Activated T-cell treated with anti-CD3 and anti-CD28 coated beads, Interleukin-2, amount 50 U/mL, for 72 hours (primary cell): ENCODE measurements at regions not wholly inside any gene's neighbourhood (a gene's known extent, or its start where the extent isn't known, plus 50 kb on each side); places are given as distances from the start of the nearest gene placed in this dataset.

Experiments used
- ATAC-seq, 2 donors: fragments of 150-1000 bp; cut with Tn5 transposase; replicated peaks in 1 of 2; 2 replicates each; pipeline ENCODE4 v1.10.0; 2021; ENCODE audit warnings: moderate library complexity in 2 of 2, mild to moderate bottlenecking in 1 of 2
- DNase-seq, 2 donors: peaks; one replicate each; pipeline ENCODE4 v3.0.0; 2021 to 2022; ENCODE audit warnings: mixed read lengths in 1 of 2
- H3K27ac Mint-ChIP-seq: one replicate; pipeline ENCODE4 v1.8.0; 2022; ENCODE audit warnings: mild to moderate bottlenecking, moderate library complexity, mixed read lengths
- H3K27me3 Mint-ChIP-seq: one replicate; pipeline ENCODE4 v1.8.0; 2022; ENCODE audit warnings: low read depth, mixed read lengths
- H3K36me3 Mint-ChIP-seq, 2 donors: one replicate each; pipeline ENCODE4 v1.8.0; 2022; ENCODE audit warnings: mixed read lengths in 2 of 2, mild to moderate bottlenecking in 1 of 2; ENCODE audit not compliant: insufficient read depth in 2 of 2
- H3K4me1 Mint-ChIP-seq: one replicate; pipeline ENCODE4 v1.8.0; 2022; ENCODE audit warnings: low read depth, mixed read lengths
- H3K4me3 Mint-ChIP-seq, 2 donors: one replicate each; pipeline ENCODE4 v1.8.0; 2022; ENCODE audit warnings: mild to moderate bottlenecking in 2 of 2, mixed read lengths in 2 of 2, moderate library complexity in 2 of 2
- H3K9me3 Mint-ChIP-seq, 2 donors: one replicate each; pipeline ENCODE4 v1.8.0; 2022; ENCODE audit warnings: mixed read lengths in 2 of 2

- Mint-ChIP-seq H3K9me3 (peaks cover 0 to 2% of the 10 kb centered on the region in 2 donors), H3K36me3 (no peaks in the 10 kb centered on the region), H3K27me3 (peaks cover 21% of the 10 kb centered on the region), H3K27ac (no peak overlapping the region), H3K4me1 (peaks cover 9% of the 10 kb centered on the region), H3K4me3 (no peak overlapping the region)
- no peak for DNase-seq
- ATAC-seq, result no peak
These were observed 390.2 kb upstream of the TNP1 start for GRCh38 chr2:217250013-217250524.

GRCh38 chr2:217249121-217250012 is 389.5 kb upstream of the TNP1 start:
- Mint-ChIP-seq H3K4me1 (peaks cover 9% of the 10 kb centered on the region), H3K27me3 (peaks cover 21% of the 10 kb centered on the region)
- no peak for ATAC-seq

GRCh38 chr2:217248312-217248935 is 388.6 kb upstream of the TNP1 start:
- ATAC-seq (no peak), DNase-seq (no peak)
- H3K27me3 Mint-ChIP-seq, result peaks cover 13% of the 10 kb centered on the region
- no peaks in the 10 kb centered on the region for H3K36me3 Mint-ChIP-seq
- peaks cover 2 to 3% of the 10 kb centered on the region in 2 donors for H3K9me3 Mint-ChIP-seq
- no peak overlapping the region for H3K4me3 Mint-ChIP-seq
- H3K27ac Mint-ChIP-seq, result no peak overlapping the region
- H3K4me1 Mint-ChIP-seq, result peaks cover 9% of the 10 kb centered on the region

More at GRCh38 chr2:217249121-217250012, 389.5 kb upstream of the TNP1 start:
- no peak for DNase-seq
- peaks cover 0 to 2% of the 10 kb centered on the region in 2 donors for H3K9me3 Mint-ChIP-seq
- H3K36me3 Mint-ChIP-seq, result no peaks in the 10 kb centered on the region
- no peak overlapping the region for H3K27ac Mint-ChIP-seq
- H3K4me3 Mint-ChIP-seq, result no peak overlapping the region

- ATAC-seq (no peak), DNase-seq (no peak)
- Mint-ChIP-seq H3K4me3 (no peak overlapping the region), H3K9me3 (peaks cover 2 to 3% of the 10 kb centered on the region in 2 donors), H3K27me3 (peaks cover 10% of the 10 kb centered on the region), H3K4me1 (peaks cover 9% of the 10 kb centered on the region), H3K36me3 (no peaks in the 10 kb centered on the region), H3K27ac (no peak overlapping the region)
These were observed 387.6 kb upstream of the TNP1 start for GRCh38 chr2:217247476-217247875.

- Mint-ChIP-seq H3K27me3 (peaks cover 10% of the 10 kb centered on the region), H3K4me1 (peaks cover 9% of the 10 kb centered on the region), H3K9me3 (peaks cover 0 to 3% of the 10 kb centered on the region in 2 donors), H3K27ac (no peak overlapping the region), H3K4me3 (no peak overlapping the region), H3K36me3 (no peaks in the 10 kb centered on the region)
- no peak for DNase-seq
- ATAC-seq, result no peak
These were observed 386.2 kb upstream of the TNP1 start for GRCh38 chr2:217246108-217246507.

- H3K27me3 Mint-ChIP-seq, result peaks cover 10% of the 10 kb centered on the region
- H3K4me3 Mint-ChIP-seq, result no peak overlapping the region
- ATAC-seq, result no peak
These were observed 385.0 kb upstream of the TNP1 start for GRCh38 chr2:217244815-217245214.

GRCh38 chr2:217242947-217243346 is 383.1 kb upstream of the TNP1 start:
- Mint-ChIP-seq H3K27me3 (peaks cover 10% of the 10 kb centered on the region), H3K27ac (no peak overlapping the region), H3K4me1 (peaks cover 9% of the 10 kb centered on the region), H3K9me3 (peaks cover 0 to 3% of the 10 kb centered on the region in 2 donors), H3K36me3 (no peaks in the 10 kb centered on the region), H3K4me3 (no peak overlapping the region)
- no peak for DNase-seq
- ATAC-seq, result no peak

More at GRCh38 chr2:217244815-217245214, 385.0 kb upstream of the TNP1 start:
- Mint-ChIP-seq H3K4me1 (peaks cover 9% of the 10 kb centered on the region), H3K36me3 (no peaks in the 10 kb centered on the region), H3K9me3 (peaks cover 0 to 3% of the 10 kb centered on the region in 2 donors), H3K27ac (no peak overlapping the region)
- DNase-seq, result no peak

GRCh38 chr2:217231724-217232123 is 371.9 kb upstream of the TNP1 start:
- Mint-ChIP-seq H3K9me3 (peaks cover 3 to 5% of the 10 kb centered on the region in 2 donors), H3K4me1 (no peaks in the 10 kb centered on the region), H3K4me3 (no peak overlapping the region), H3K27ac (no peak overlapping the region), H3K27me3 (peaks cover 28% of the 10 kb centered on the region), H3K36me3 (peaks cover 2 to 7% of the 10 kb centered on the region in 2 donors)
- DNase-seq, result no peak
- ATAC-seq, result no peak

- ATAC-seq, result no peak
- H3K9me3 Mint-ChIP-seq, result peaks cover 0 to under 1% of the 10 kb centered on the region in 2 donors
- no peaks in the 10 kb centered on the region for H3K4me1 Mint-ChIP-seq
- H3K4me3 Mint-ChIP-seq, result no peak overlapping the region
- peaks cover 0 to 1% of the 10 kb centered on the region in 2 donors for H3K36me3 Mint-ChIP-seq
- no peak overlapping the region for H3K27ac Mint-ChIP-seq
- peaks cover 23% of the 10 kb centered on the region for H3K27me3 Mint-ChIP-seq
- DNase-seq, result no peak
These were observed 371.3 kb upstream of the TNP1 start for GRCh38 chr2:217231212-217231611.

- ATAC-seq, result no peak
- H3K4me1 Mint-ChIP-seq, result peaks cover 15% of the 10 kb centered on the region
These were observed 368.9 kb upstream of the TNP1 start for GRCh38 chr2:217228732-217229131.

GRCh38 chr2:217227794-217228193 is 367.9 kb upstream of the TNP1 start:
- H3K4me1 Mint-ChIP-seq, result peaks cover 24% of the 10 kb centered on the region
- peaks cover 1% of the 10 kb centered on the region in 2 donors for H3K36me3 Mint-ChIP-seq
- H3K27ac Mint-ChIP-seq, result no peak overlapping the region
- H3K27me3 Mint-ChIP-seq, result peaks cover 6% of the 10 kb centered on the region
- DNase-seq (no peak), ATAC-seq (no peak)
- H3K9me3 Mint-ChIP-seq, result peaks cover 0 to 1% of the 10 kb centered on the region in 2 donors
- H3K4me3 Mint-ChIP-seq, result no peak overlapping the region

More at GRCh38 chr2:217228732-217229131, 368.9 kb upstream of the TNP1 start:
- no peak overlapping the region for H3K27ac Mint-ChIP-seq
- peaks cover 6% of the 10 kb centered on the region for H3K27me3 Mint-ChIP-seq
- peaks cover under 1% of the 10 kb centered on the region in 2 donors for H3K36me3 Mint-ChIP-seq
- no peak for DNase-seq
- H3K4me3 Mint-ChIP-seq, result no peak overlapping the region
- H3K9me3 Mint-ChIP-seq, result peaks cover 0 to under 1% of the 10 kb centered on the region in 2 donors

- no peak overlapping the region for H3K27ac Mint-ChIP-seq
These were observed 365.7 kb upstream of the TNP1 start for GRCh38 chr2:217225596-217225995.

More at GRCh38 chr2:217225596-217225995, 365.7 kb upstream of the TNP1 start:
- Mint-ChIP-seq H3K9me3 (peaks cover 0 to 1% of the 10 kb centered on the region in 2 donors), H3K4me1 (peaks cover 31% of the 10 kb centered on the region), H3K4me3 (no peak overlapping the region), H3K27me3 (no peaks in the 10 kb centered on the region), H3K36me3 (peaks cover 1 to 4% of the 10 kb centered on the region in 2 donors)
- DNase-seq, result no peak
- ATAC-seq, result no peak
